Lower leg skin (tissue), 4 donors: ENCODE measurements at regions not wholly inside any gene's neighbourhood (a gene's known extent, or its start where the extent isn't known, plus 50 kb on each side); places are given as distances from the start of the nearest gene placed in this dataset.
A peak's percentile ranks its signal among the peaks of the same experiment; 100 is the strongest.

Source experiments
- DNase-seq, 2 donors: peaks; one replicate each; pipeline ENCODE4 v3.0.0-alpha.2; 2019; ENCODE audit warnings: low spot score in 2 of 2
- H3K4me3 ChIP-seq: fragments of 200-600 bp; sonication (generic); 2 replicates; pipeline ENCODE4 v1.5.1; 2017; ENCODE audit warnings: mild to moderate bottlenecking, low read depth; ENCODE audit not compliant: poor library complexity, severe bottlenecking
- CTCF ChIP-seq, 3 donors: fragments of 450-650 bp; IDR thresholded peaks; one replicate each; pipeline ENCODE4 v1.5.1; 2016; ENCODE audit warnings: antibody characterized with exemption in 3 of 3, mild to moderate bottlenecking in 3 of 3, moderate library complexity in 2 of 3
- POLR2A ChIP-seq, 2 donors: fragments of 450-650 bp; IDR thresholded peaks; one replicate each; pipeline ENCODE4 v1.6.1; 2016 to 2017; ENCODE audit warnings: antibody characterized with exemption in 2 of 2, mild to moderate bottlenecking in 1 of 2, moderate library complexity in 1 of 2
- WGBS, 2 donors: methylation state at CpG; one replicate each; pipeline ENCODE4 v1.1.5; 2018; 5-methylcytosine and 5-hydroxymethylcytosine counted together
- intact Hi-C: fragments of 100-400 bp; cut with DNase I; formaldehyde crosslinking; loops from one replicate; pipeline ENCODE4 v1.15.0; 2023; ENCODE audit warnings: low total_unique reads

- H3K4me3 ChIP-seq = no peak overlapping the region
- peak in 1 of 2 donors; percentile 57 for DNase-seq
- WGBS, 2 donors = 89 to 97% methylated on average over 4 of the region's 4 CpGs
- TF ChIP-seq POLR2A (IDR thresholded peaks at IDR 0.05) (no peak), CTCF (IDR thresholded peaks at IDR 0.05) (no peak)
- intact Hi-C loops = no loop called here
Measured at GRCh38 chr9:89806371-89807100, 201.7 kb downstream of the GADD45G start.

GRCh38 chr9:89807101-89807395, 202.2 kb downstream of the GADD45G start:
- WGBS, 2 donors = 97% methylated on average over 5 of the region's 5 CpGs
- TF ChIP-seq POLR2A (IDR thresholded peaks at IDR 0.05) (no peak), CTCF (IDR thresholded peaks at IDR 0.05) (no peak)
- DNase-seq = peak in 1 of 2 donors; percentile 42
- no peak overlapping the region for H3K4me3 ChIP-seq
- intact Hi-C loops = no loop called here

- TF ChIP-seq CTCF (IDR thresholded peaks at IDR 0.05) (no peak), POLR2A (IDR thresholded peaks at IDR 0.05) (no peak)
- 85 to 91% methylated on average over 2 of the region's 2 CpGs for WGBS, 2 donors
- intact Hi-C loops = no loop called here
Measured at GRCh38 chr9:89807682-89808075, 202.9 kb downstream of the GADD45G start.

GRCh38 chr9:89808076-89808755, 203.4 kb downstream of the GADD45G start:
- intact Hi-C loops = no loop called here
- WGBS, 2 donors = 87 to 89% methylated on average over 13 of the region's 13 CpGs
- H3K4me3 ChIP-seq = no peak overlapping the region
- TF ChIP-seq POLR2A (IDR thresholded peaks at IDR 0.05) (no peak), CTCF (IDR thresholded peaks at IDR 0.05) (no peak)
- DNase-seq = peak in 1 of 2 donors; percentile 80

More at GRCh38 chr9:89807682-89808075, 202.9 kb downstream of the GADD45G start:
- H3K4me3 ChIP-seq = no peak overlapping the region
- DNase-seq = peak in 1 of 2 donors; percentile 4

- no peak overlapping the region for H3K4me3 ChIP-seq
- 94 to 96% methylated on average over 12 of the region's 12 CpGs for WGBS, 2 donors
- DNase-seq = peak in 1 of 2 donors; percentile 72
- TF ChIP-seq POLR2A (IDR thresholded peaks at IDR 0.05) (no peak), CTCF (IDR thresholded peaks at IDR 0.05) (no peak)
- intact Hi-C loops = no loop called here
Measured at GRCh38 chr9:89808756-89809181, 204.0 kb downstream of the GADD45G start.
